ENCODE measurements at regions not wholly inside any gene's neighbourhood (a gene's known extent, or its start where the extent isn't known, plus 50 kb on each side); places are given as distances from the start of the nearest gene placed in this dataset.
"Not testable (repeated sequence)": the region's sequence is repeated elsewhere in the genome, so short reads cannot be mapped to it uniquely, and the experiment has no call there.

DNA sequence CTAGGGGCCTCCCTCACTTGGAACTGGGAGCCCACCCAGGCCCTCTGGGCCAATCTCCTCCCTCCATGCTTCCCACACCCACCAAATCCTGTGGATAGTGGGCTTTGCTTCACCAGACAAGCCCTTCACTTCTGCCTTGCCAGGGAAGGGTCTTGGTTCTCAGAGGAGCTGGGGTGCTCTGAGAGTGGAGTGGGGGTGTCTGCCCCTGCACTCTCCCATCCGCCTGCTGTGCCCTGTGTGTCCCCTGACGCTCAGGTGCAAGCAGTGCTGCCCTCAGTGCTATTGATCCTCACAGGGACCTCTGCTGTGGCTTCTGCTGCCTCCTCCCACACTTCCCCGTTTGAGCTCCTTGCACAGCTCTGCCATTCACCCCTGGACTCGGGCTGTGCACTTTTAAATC lies 117.3 kb upstream of the NKX1-1 start:
- TF ChIP-seq, protein P1, sequence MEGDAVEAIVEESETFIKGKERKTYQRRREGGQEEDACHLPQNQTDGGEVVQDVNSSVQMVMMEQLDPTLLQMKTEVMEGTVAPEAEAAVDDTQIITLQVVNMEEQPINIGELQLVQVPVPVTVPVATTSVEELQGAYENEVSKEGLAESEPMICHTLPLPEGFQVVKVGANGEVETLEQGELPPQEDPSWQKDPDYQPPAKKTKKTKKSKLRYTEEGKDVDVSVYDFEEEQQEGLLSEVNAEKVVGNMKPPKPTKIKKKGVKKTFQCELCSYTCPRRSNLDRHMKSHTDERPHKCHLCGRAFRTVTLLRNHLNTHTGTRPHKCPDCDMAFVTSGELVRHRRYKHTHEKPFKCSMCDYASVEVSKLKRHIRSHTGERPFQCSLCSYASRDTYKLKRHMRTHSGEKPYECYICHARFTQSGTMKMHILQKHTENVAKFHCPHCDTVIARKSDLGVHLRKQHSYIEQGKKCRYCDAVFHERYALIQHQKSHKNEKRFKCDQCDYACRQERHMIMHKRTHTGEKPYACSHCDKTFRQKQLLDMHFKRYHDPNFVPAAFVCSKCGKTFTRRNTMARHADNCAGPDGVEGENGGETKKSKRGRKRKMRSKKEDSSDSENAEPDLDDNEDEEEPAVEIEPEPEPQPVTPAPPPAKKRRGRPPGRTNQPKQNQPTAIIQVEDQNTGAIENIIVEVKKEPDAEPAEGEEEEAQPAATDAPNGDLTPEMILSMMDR (IDR thresholded peaks at IDR 0.05; ENCODE audit: control insufficient read depth, insufficient read depth, low read depth, low read length, missing control alignments) = no peak
- H3K4me3 ChIP-seq (ENCODE audit: control insufficient read depth, low read depth, low read length) = no peak overlapping the region
- DNase-seq (ENCODE audit: low read depth) = no peak

DNA sequence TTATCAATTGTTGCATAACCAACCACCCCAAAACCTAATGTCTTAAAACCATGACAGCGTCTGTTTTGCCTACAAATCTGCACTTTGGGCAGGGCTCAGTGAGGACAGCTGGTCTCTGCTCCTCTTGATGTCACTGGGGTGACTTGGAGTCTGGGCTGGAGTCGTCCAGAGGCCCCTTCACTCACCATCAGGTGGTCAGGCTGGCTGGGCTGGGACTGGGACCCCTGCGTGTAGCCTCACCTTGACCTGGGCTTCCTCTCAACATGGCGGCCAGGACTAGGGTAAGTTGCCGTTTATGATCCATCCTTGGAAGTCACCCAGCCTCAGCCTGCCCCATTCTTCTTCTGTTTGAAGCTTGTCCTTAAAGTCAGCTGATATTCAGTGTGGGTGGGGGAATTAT lies 116.8 kb upstream of the NKX1-1 start:
- TF ChIP-seq, protein P1 (IDR thresholded peaks at IDR 0.05; ENCODE audit: control insufficient read depth, insufficient read depth, low read depth, low read length, missing control alignments) = no peak
- no peak overlapping the region for H3K4me3 ChIP-seq (ENCODE audit: control insufficient read depth, low read depth, low read length)
- no peak for DNase-seq (ENCODE audit: low read depth)

DNA sequence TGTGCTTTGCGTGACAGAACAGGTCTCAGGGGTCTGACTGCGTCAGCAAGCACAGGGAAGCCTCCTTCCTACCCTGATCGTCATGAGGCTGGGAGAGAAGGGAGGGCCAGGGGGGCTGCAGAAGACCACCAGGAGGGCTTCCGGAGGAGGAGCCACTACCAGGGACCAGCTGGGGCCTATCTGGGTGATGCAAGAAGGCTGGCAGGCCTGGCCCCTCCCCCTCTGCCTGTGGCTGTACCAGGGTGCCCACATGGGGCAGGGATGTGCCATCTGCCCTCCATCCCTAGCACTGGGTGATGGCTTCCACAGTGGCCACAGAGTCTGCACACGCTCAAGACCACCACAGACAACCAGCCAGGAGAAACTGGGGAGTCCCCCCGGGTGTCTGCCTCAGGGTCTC lies 116.4 kb upstream of the NKX1-1 start:
- TF ChIP-seq, protein P1 (IDR thresholded peaks at IDR 0.05; ENCODE audit: control insufficient read depth, insufficient read depth, low read depth, low read length, missing control alignments) = no peak

DNA sequence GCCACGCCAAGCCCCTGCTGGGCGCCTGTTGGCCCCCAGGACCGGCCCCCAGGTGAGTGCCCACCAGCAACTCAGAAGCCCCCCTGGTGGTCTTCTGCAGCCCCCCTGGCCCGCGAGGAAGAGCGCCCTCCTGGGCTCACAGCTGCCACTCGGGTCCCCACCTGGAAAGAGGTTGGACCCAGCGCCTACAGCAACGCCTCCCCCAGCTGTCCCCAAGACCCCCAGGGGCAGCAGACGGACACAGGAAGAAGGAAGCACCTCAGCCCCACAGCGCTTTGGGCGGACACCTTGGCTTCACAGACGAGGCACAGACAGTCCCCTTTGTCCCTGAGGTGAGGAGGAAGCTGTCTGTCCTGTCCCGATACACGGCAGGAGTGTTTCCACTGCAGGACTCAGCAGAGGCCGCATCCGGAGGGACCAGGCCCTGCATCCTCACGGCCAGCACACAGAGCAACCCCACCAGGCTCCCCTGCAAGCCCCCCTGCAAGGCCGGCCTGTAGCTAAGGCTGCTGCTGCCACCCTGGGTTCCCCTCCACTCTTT lies 115.6 kb upstream of the NKX1-1 start:
- DNase-seq (ENCODE audit: low read depth) = no peak
- TF ChIP-seq, protein P1 (IDR thresholded peaks at IDR 0.05; ENCODE audit: control insufficient read depth, insufficient read depth, low read depth, low read length, missing control alignments) = no peak

More for the DNA sequence above, 116.4 kb upstream of the NKX1-1 start:
- H3K4me3 ChIP-seq (ENCODE audit: control insufficient read depth, low read depth, low read length) = no peak overlapping the region
- no peak for DNase-seq (ENCODE audit: low read depth)

DNA sequence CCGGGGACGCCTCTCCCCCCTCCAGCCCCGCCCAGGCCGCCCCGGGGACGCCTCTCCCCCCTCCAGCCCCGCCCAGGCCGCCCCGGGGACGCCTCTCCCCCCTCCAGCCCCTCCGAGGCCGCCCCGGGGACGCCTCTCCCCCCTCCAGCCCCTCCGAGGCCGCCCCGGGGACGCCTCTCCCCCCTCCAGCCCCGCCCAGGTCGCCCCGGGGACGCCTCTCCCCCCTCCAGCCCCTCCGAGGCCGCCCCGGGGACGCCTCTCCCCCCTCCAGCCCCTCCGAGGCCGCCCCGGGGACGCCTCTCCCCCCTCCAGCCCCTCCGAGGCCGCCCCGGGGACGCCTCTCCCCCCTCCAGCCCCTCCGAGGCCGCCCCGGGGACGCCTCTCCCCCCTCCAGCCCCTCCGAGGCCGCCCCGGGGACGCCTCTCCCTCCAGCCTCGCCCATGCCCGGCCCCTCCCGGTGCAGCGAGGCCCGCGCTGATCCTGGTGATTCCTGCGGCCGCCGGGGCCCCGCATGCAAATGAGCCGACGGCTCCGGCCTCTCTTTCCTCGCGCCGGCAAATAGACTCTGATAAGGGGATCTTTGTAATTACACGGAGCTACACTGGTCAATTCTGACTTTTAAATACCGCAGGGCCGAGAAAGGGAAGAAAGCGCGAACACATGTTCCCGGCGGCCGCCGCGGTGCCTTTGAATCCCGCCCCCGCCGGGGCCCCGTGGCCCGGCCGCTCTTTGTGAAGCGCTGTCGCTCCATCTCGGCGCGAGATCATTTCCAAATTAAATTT lies 114.7 kb upstream of the NKX1-1 start:
- DNase-seq (ENCODE audit: low read depth); H3K4me3 ChIP-seq (ENCODE audit: control insufficient read depth, low read depth, low read length): not testable (repeated sequence)

More for the DNA sequence above, 115.6 kb upstream of the NKX1-1 start:
- no peak overlapping the region for H3K4me3 ChIP-seq (ENCODE audit: control insufficient read depth, low read depth, low read length)

DNA sequence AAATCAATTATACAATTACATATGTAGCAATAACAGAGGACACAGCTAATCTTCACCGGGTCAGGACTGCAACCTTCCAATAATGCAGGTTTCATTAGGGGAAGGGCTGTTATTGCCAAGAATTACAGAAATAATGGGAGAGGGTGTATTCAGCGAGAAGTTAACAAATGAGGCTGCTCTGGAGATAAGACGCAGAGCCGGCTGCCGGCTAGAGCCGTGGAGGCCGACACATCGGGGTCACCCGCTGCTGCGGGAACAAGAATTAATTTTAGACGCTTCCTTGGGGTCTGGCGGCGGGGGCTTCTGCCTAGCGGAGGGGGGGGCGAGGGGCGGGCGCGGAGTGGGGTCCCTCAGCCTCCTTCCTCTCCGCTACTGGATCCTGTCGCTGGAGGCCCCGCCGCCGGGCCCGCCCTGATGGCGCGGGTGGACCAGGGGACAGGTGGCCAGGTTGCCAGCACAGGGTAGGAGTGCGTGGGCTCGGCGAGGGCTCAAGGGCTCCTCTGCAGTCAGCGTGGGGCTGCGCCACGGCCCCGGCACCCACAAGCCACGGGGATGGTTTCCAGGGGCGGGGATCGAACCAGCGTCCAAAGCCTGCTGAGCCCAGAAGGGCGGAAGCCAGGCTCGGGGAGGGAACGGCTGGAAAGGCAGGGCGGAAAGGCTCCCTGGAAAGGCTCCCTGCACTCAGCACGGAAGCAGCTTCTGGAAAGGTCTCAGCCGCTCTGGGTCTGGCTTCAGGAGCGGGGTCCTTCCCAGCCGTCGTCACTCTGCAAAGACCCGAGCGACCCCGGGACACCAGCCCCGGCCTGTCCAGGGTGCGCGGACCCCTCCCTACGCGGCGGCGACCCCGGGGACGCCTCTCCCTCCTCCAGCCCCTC lies 113.8 kb upstream of the NKX1-1 start:
- no peak for DNase-seq (ENCODE audit: low read depth)
- H3K4me3 ChIP-seq (ENCODE audit: control insufficient read depth, low read depth, low read length) = no peak overlapping the region
- TF ChIP-seq, protein P1 (IDR thresholded peaks at IDR 0.05; ENCODE audit: control insufficient read depth, insufficient read depth, low read depth, low read length, missing control alignments) = no peak
